Loucy (cell line): ENCODE measurements at regions not wholly inside any gene's neighbourhood (a gene's known extent, or its start where the extent isn't known, plus 50 kb on each side); places are given as distances from the start of the nearest gene placed in this dataset.

Experiments used
- H2AFZ ChIP-seq: fragments of 200-600 bp; sonication (generic); 2 replicates; pipeline ENCODE4 v1.6.0; 2016; ENCODE audit warnings: antibody characterized with exemption, mild to moderate bottlenecking, low read length, moderate library complexity
- H3F3A ChIP-seq: fragments of 200-600 bp; 2 replicates; pipeline ENCODE4 v1.6.0; 2016; ENCODE audit warnings: antibody characterized with exemption, low read depth, mild to moderate bottlenecking
- H3K27me3 ChIP-seq: fragments of 200-600 bp; sonication (generic); 2 replicates; pipeline ENCODE4 v1.6.1; 2014; ENCODE audit warnings: low read length, mild to moderate bottlenecking; ENCODE audit not compliant: insufficient read depth, poor library complexity, severe bottlenecking
- H3K36me3 ChIP-seq: fragments of 200-600 bp; sonication (generic); 2 replicates; pipeline ENCODE4 v1.6.1; 2016; ENCODE audit warnings: low read length; ENCODE audit not compliant: insufficient read depth
- H3K4me1 ChIP-seq: fragments of 200-600 bp; sonication (generic); 2 replicates; pipeline ENCODE4 v1.5.1; 2014; ENCODE audit warnings: low read length, mild to moderate bottlenecking; ENCODE audit not compliant: insufficient read depth, poor library complexity, severe bottlenecking
- H3K4me2 ChIP-seq: fragments of 200-600 bp; sonication (generic); 2 replicates; pipeline ENCODE4 v1.6.0; 2014; ENCODE audit warnings: antibody characterized with exemption, low read length, low read depth, mild to moderate bottlenecking; ENCODE audit not compliant: poor library complexity, severe bottlenecking
- H3K4me3 ChIP-seq: fragments of 200-600 bp; sonication (generic); 2 replicates; pipeline ENCODE4 v1.5.1; 2014; ENCODE audit warnings: low read length, mild to moderate bottlenecking, mixed read lengths; ENCODE audit not compliant: poor library complexity, severe bottlenecking
- H3K79me2 ChIP-seq: fragments of 200-600 bp; sonication (generic); 2 replicates; pipeline ENCODE4 v1.6.1; 2014; ENCODE audit warnings: low read length; ENCODE audit not compliant: insufficient read depth
- H3K9ac ChIP-seq: fragments of 200-600 bp; sonication (generic); 2 replicates; pipeline ENCODE4 v1.6.0; 2014; ENCODE audit warnings: mild to moderate bottlenecking, low read depth, low read length, moderate library complexity; ENCODE audit not compliant: poor library complexity, severe bottlenecking
- H3K9me2 ChIP-seq: fragments of 200-600 bp; sonication (generic); replicated peaks from 2 replicates; pipeline ENCODE4 v1.6.1; 2016; ENCODE audit warnings: low read depth, low read length, mixed read lengths
- H3K9me3 ChIP-seq: fragments of 200-600 bp; sonication (generic); 2 replicates; pipeline ENCODE4 v1.6.1; 2014; ENCODE audit warnings: mild to moderate bottlenecking, antibody characterized with exemption, low read length, low read depth; ENCODE audit not compliant: insufficient read depth
- H4K20me1 ChIP-seq: fragments of 200-600 bp; sonication (generic); 2 replicates; pipeline ENCODE4 v1.6.0; 2014; ENCODE audit warnings: antibody characterized with exemption, low read length, mild to moderate bottlenecking; ENCODE audit not compliant: insufficient read depth, poor library complexity, severe bottlenecking
- CTCF ChIP-seq: fragments of 200-600 bp; sonication (generic); conservative IDR thresholded peaks from 2 replicates; pipeline ENCODE4 v1.5.1; 2014; ENCODE audit warnings: mild to moderate bottlenecking, antibody characterized with exemption, low read length
- EZH2phosphoT487 ChIP-seq: fragments of 200-600 bp; IDR thresholded peaks from 2 replicates; pipeline ENCODE4 v1.6.1; 2018; ENCODE audit warnings: antibody characterized with exemption, mild to moderate bottlenecking, moderate library complexity, borderline replicate concordance

- H3K9me3 ChIP-seq = no peaks in the 10 kb centered on the region
- H3K36me3 ChIP-seq = no peaks in the 10 kb centered on the region
- no peaks in the 10 kb centered on the region for H3F3A ChIP-seq
- no peak for TF ChIP-seq CTCF
- no peak for TF ChIP-seq EZH2phosphoT487
- H3K4me3 ChIP-seq = no peak overlapping the region
- H4K20me1 ChIP-seq = no peaks in the 10 kb centered on the region
- H2AFZ ChIP-seq = no peak overlapping the region
- no peaks in the 10 kb centered on the region for H3K79me2 ChIP-seq
- H3K4me2 ChIP-seq = no peak overlapping the region
- H3K9me2 ChIP-seq = no peaks in the 10 kb centered on the region
- H3K4me1 ChIP-seq = no peaks in the 10 kb centered on the region
- no peaks in the 10 kb centered on the region for H3K27me3 ChIP-seq
- H3K9ac ChIP-seq = no peak overlapping the region
These were observed 118.5 kb upstream of the C1orf174 start for GRCh38 chr1:4018466-4019146.

DNA sequence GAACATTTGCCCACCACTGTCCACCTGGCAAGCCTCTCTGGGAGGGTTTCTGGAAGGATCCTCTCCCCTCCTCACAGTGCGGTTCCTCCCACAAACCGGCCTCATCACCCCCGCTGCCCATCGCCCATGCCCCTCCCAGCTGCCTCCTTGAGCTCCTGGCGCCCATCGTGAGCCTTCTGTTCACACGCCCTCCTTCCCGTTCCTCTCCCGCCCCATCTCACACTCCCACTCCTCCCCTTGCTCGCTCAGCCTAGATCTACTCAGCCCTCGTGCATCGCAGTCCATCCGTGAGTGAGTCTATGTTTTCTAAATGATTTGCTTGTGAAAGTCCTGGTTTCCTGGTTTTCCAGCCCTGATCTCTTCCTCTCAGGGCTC, 119.1 kb upstream of the C1orf174 start:
- no peaks in the 10 kb centered on the region for H3K4me1 ChIP-seq
- H3K27me3 ChIP-seq = no peaks in the 10 kb centered on the region
- H3K9ac ChIP-seq = no peak overlapping the region
- no peaks in the 10 kb centered on the region for H3K9me2 ChIP-seq
- no peak for TF ChIP-seq CTCF
- TF ChIP-seq EZH2phosphoT487 = no peak
- no peak overlapping the region for H2AFZ ChIP-seq
- no peaks in the 10 kb centered on the region for H4K20me1 ChIP-seq
- no peak overlapping the region for H3K4me2 ChIP-seq
- H3K36me3 ChIP-seq = no peaks in the 10 kb centered on the region
- H3K4me3 ChIP-seq = no peak overlapping the region
- no peaks in the 10 kb centered on the region for H3K79me2 ChIP-seq
- H3F3A ChIP-seq = no peaks in the 10 kb centered on the region
- no peaks in the 10 kb centered on the region for H3K9me3 ChIP-seq

DNA sequence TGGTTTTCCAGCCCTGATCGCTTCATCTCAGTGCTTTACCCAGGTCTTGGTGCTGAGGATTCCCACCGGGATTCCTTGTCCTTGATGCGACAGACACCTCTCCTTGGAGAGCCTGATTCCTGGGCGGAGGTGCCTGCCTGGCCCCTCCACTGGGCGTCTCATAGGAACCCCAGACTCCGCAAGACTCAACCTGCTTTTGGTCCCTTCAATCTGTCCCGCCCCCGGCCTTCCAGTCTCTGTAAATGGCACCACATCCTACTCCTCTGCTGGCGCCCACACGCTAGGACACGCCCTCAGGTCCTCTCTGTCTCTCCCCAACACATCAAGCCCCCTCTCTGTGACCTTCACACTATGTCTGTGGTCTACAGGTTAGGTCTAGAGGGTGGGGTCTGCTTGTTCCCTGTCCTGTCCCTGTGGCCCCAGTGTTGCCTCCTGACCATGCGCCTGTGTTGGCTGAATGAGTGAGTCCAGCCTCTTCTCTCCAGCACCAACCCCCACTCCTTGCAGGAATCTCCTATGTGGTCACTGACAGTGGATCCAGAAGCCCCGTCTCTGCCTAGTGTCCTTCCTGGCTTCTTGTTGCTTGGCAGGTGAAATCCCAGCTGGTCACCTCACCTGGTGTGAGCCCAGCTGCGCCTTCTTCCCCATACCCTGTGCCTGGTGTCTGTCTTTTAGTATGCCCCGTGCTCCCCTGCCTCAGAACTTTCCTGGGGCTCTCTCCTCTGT, 119.7 kb upstream of the C1orf174 start:
- Histone ChIP-seq H3K9me2 (no peaks in the 10 kb centered on the region), H3F3A (no peaks in the 10 kb centered on the region), H2AFZ (no peak overlapping the region), H3K4me3 (no peak overlapping the region), H3K9me3 (no peaks in the 10 kb centered on the region), H3K4me1 (no peaks in the 10 kb centered on the region), H3K79me2 (no peaks in the 10 kb centered on the region), H3K9ac (no peak overlapping the region), H3K36me3 (no peaks in the 10 kb centered on the region), H4K20me1 (no peaks in the 10 kb centered on the region), H3K4me2 (no peak overlapping the region), H3K27me3 (no peaks in the 10 kb centered on the region)
- no peak for TF ChIP-seq EZH2phosphoT487
- no peak for TF ChIP-seq CTCF
